NCI-H510A treated with DMSO at 0.1 percent for 48 hours (cell line): ENCODE measurements at regions not wholly inside any gene's neighbourhood (a gene's known extent, or its start where the extent isn't known, plus 50 kb on each side); places are given as distances from the start of the nearest gene placed in this dataset.

Experiments used
- DNase-seq: peaks from one replicate; lab custom pipeline; 2025; lab: John Stamatoyannopoulos, UW

GRCh38 chr5:3957658-3958057 lies 362.0 kb downstream of the IRX1 start:
- no peak for DNase-seq

- DNase-seq: no peak
Measured at GRCh38 chr5:3958389-3958788, 362.8 kb downstream of the IRX1 start.

DNA sequence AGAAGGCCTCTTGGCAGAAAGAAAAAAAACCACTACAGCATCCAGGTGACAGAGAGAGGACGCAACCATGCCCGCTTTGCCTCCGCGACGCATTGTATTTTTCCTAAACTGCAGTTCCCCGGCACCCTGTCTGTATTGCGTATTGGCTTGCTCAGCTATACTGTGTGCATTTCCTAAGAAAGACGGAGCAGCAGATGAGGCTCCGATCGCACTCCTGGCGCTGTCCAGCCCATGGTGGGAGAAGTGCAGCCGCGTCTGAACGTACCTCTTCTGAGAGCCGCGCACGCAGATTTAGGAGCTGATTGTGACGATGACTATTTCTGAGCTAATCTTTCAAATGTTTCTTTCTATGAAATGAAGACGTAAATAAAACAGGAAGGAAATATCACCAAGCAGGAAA lies 366.5 kb downstream of the IRX1 start:
- no peak for DNase-seq

GRCh38 chr5:3963652-3964051 lies 368.0 kb downstream of the IRX1 start:
- no peak for DNase-seq

- no peak for DNase-seq
Measured at GRCh38 chr5:3980156-3980555, 384.5 kb downstream of the IRX1 start.

GRCh38 chr5:3987867-3988266 lies 392.2 kb downstream of the IRX1 start:
- DNase-seq: no peak

DNA sequence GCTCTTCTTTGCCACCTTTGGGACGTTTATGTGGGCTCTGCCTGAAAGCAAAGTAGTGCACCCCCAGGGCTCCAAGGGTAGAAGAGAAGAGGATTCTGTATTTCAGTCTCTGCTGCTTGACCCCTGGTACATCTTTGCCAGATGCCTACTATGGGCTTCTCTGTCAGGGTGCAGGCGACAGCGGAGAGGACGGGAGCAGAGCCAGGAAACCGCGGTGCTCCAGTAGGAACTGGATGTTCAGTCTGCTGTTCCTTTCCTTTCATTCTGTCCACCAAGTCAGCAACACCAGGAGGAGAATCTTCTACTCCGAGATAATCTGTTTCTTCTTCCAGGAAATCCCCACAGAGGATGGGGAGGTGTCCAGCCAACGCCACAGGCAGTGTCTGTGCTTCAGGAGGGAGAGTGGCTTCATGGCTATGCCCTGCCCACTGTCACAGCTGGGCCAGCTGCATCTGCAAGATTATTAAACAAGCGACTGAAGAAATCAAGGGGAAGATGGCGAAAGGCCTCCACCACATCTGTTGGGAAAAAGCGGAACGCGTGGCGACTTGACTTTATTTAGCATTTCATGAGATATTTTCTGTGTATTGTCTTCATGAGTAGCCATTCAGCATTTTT lies 398.3 kb downstream of the IRX1 start:
- DNase-seq: no peak

DNA sequence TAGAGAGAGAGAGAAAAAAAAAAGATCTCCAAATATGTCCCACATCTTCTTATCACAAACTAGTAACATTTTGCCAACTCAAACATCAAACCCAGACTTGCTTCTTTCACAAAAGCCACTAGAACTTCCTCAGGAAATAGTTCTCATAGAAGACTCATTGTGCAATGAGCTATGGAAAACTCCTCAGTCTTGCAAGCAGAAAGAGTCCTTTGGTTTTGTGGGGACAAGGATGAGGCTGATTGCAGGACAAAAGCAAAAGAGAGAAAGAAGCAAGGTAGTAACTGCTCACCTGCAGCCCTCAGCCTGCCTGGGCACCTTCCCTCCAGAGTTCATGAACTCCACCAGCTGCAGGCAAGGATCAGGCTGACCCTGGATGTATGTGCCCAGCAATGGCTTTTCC lies 399.0 kb downstream of the IRX1 start:
- no peak for DNase-seq

GRCh38 chr5:3995954-3996619 lies 400.5 kb downstream of the IRX1 start:
- no peak for DNase-seq

- DNase-seq: no peak
Measured at GRCh38 chr5:3996707-3997336, 401.2 kb downstream of the IRX1 start.

GRCh38 chr5:3997670-3998069 lies 402.0 kb downstream of the IRX1 start:
- DNase-seq: no peak

DNA sequence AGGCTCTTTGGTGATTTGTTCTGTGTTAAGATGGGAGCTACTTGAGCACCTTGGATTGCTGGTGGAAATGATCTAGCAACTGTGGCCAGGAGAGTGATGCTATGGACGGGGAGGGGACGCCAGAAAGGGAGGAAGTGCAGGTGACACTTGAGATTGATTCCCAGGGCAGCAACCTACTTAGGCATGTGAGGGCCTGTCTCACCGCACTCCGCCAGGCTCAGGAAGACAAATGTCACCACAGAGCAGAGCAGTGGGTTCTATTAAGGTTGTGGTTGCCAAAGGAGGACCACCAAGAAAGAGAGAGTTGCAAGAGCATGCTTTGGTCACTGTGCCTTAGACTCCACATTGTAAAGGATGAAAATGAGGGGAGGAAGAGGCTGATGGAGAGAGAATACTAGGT lies 404.3 kb downstream of the IRX1 start:
- no peak for DNase-seq

GRCh38 chr5:4001004-4001403 lies 405.4 kb downstream of the IRX1 start:
- DNase-seq: no peak

DNA sequence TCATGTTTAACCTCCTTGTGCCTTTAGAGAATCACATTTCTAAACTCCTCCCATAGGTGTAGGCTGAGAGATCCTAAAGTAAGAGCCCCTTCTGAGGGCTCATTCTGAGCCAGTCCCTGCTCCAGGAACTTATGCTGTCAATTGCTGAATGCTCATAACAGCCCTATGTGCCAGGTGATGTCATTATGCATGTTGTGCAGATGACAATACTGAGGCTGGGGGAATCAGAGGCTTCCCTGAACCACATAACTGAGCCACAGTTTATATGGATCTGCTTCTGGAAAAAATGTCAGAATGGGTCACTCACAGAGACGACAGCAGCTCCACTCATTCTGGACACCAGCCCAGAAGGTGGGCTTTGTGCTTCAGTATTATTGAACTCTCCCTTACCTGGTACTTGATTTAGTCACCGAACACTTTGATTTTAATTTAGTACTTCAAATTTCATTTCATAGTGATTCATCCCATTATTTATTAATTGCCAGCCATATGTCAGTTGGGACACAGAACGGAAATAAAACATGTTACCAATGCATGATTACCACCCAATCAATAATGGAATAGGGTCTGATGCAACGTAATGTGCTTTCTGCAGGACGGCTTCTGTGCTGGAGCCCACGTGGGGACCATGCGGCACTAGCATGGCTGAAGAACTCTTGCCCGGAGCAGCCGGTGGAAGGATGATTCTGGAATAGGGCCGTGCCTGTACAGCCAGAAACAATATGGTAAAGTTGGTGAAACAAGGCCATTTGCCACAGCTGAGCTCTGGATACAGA lies 406.3 kb downstream of the IRX1 start:
- no peak for DNase-seq

- DNase-seq: no peak
Measured at GRCh38 chr5:4005335-4005734, 409.7 kb downstream of the IRX1 start.

DNA sequence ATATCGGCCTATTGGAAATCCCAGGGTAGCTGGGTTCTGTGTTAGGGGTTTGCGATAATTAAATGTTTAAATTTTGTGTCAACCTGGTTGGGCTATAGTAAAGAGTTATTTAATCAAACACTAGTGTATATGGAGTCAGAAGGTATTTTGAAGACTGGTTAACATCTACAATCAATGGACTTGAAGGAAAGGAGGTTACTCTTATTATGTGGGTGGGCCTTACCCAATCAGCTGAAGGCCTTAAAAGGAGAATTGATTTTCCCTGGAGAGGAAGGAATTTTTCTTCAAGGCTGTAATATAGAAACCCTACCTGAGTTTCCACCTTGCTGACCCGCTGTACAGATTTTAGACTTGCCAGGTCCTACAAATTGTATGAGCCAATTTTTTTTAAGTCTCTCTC lies 411.4 kb downstream of the IRX1 start:
- no peak for DNase-seq

DNA sequence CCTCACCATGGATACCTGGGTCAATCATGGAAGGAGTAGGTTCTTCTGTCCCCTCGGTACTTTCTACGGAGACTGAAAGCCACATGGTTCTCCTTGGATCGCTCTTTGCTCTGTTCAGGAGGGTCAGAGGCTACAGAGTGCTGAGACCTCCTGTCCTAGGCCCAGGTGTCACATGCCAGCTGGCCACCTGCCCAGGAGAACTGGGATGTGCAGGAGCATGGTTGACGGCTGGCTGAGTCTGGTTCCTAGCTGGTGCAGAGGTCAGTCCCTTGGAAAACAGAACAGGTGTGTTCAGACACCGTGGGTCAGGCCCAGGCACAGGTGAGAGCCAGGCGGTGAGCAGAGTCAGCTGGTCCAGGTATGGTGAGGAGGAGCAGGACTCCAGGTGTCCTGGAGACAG lies 416.3 kb downstream of the IRX1 start:
- no peak for DNase-seq

DNA sequence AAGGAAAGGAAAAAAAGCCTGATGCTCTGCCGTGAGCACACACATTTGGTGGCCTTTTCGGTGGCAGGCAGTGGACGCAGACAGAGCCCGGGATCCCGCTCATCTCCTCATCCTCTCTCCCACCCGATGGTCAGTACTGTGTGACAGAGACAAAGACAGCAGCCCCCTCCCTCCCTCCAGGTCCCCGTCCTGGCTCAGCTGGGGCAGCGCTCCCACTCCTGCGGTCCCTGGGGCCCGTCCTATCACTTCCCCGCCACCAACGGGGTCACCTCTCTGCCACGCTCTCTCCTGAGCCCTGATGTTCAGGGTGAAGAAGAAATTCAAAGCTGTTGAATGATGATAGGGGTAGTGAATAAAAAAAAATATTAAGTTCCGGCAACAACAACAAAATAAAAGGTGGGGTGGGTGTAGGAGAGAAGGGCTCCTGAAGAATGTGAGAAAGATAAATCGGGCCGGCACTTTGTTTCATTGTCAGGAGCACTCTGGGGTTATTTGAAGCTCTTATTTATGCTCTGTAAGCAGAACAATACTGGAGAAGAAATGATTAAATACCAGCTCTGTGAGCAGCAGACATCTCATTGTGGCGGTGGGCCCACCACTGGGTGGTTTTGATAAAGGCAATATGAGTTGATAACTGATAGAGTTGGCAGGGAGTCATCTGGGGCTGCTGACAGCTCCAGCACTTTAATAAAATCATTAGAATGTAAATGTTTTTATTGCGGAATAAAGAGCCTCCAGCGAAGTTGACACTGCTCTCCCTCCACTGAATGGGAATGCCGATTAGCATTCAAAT lies 417.7 kb downstream of the IRX1 start:
- no peak for DNase-seq

DNA sequence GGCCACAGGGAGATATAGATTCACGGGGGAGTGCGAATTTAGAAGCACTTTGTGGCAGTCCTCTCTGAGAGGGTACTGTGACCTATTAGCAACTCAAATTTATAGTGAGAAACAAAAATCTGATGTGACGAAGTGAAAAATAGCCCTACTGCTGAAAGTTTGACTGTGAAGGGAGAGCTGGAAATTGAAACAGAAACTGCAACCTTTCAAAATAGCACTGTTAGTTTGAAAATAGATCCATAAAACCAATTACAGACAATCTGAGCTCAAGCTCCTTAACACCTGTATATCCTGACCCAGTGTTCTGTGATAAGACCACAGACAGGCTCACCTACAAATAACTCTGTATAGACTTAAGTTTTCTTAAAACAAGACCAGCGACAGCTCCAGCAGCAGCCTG lies 420.1 kb downstream of the IRX1 start:
- DNase-seq: no peak

- DNase-seq: no peak
Measured at GRCh38 chr5:4017076-4017803, 421.6 kb downstream of the IRX1 start.

- DNase-seq: no peak
Measured at GRCh38 chr5:4018007-4018406, 422.4 kb downstream of the IRX1 start.
